HG03432 (cell line): ENCODE measurements at regions not wholly inside any gene's neighbourhood (a gene's known extent, or its start where the extent isn't known, plus 50 kb on each side); places are given as distances from the start of the nearest gene placed in this dataset.

Source experiments
- ATAC-seq: cut with Tn5 transposase; IDR thresholded peaks from one replicate; pipeline ENCODE4 v1.9.1; 2021; ENCODE audit warnings: mild to moderate bottlenecking, moderate library complexity; ENCODE audit not compliant: unreplicated experiment

- ATAC-seq: no peak
Measured at GRCh38 chr2:217219164-217219520, 359.3 kb upstream of the TNP1 start.

- ATAC-seq: peak; percentile 59
Measured at GRCh38 chr2:217218269-217219163, 358.7 kb upstream of the TNP1 start.

- ATAC-seq: no peak
Measured at GRCh38 chr2:217216982-217217381, 357.1 kb upstream of the TNP1 start.

GRCh38 chr2:217216316-217216715 lies 356.5 kb upstream of the TNP1 start:
- no peak for ATAC-seq

GRCh38 chr2:217215877-217216276 lies 356.0 kb upstream of the TNP1 start:
- ATAC-seq: no peak

- no peak for ATAC-seq
Measured at GRCh38 chr2:217208867-217209266, 349.0 kb upstream of the TNP1 start.

GRCh38 chr2:217207699-217208010 lies 347.8 kb upstream of the TNP1 start:
- no peak for ATAC-seq

- no peak for ATAC-seq
Measured at GRCh38 chr2:217206907-217207698, 347.2 kb upstream of the TNP1 start.

- ATAC-seq: no peak
Measured at GRCh38 chr2:217206016-217206725, 346.3 kb upstream of the TNP1 start.

- ATAC-seq: no peak
Measured at GRCh38 chr2:217204358-217204757, 344.5 kb upstream of the TNP1 start.

- ATAC-seq: no peak
Measured at GRCh38 chr2:217203086-217203485, 343.2 kb upstream of the TNP1 start.

- no peak for ATAC-seq
Measured at GRCh38 chr2:217199255-217199630, 339.4 kb upstream of the TNP1 start.

- no peak for ATAC-seq
Measured at GRCh38 chr2:217195658-217196446, 336.0 kb upstream of the TNP1 start.

- ATAC-seq: no peak
Measured at GRCh38 chr2:217195016-217195415, 335.2 kb upstream of the TNP1 start.

GRCh38 chr2:217193431-217194340 lies 333.8 kb upstream of the TNP1 start:
- ATAC-seq: no peak

GRCh38 chr2:217192366-217192765 lies 332.5 kb upstream of the TNP1 start:
- ATAC-seq: no peak

GRCh38 chr2:217189747-217190146 lies 329.9 kb upstream of the TNP1 start:
- ATAC-seq: no peak

- no peak for ATAC-seq
Measured at GRCh38 chr2:217189131-217189530, 329.3 kb upstream of the TNP1 start.

GRCh38 chr2:217186668-217187159 lies 326.9 kb upstream of the TNP1 start:
- no peak for ATAC-seq

- no peak for ATAC-seq
Measured at GRCh38 chr2:217186152-217186551, 326.3 kb upstream of the TNP1 start.
